HCT116 (cell line): ENCODE measurements at regions not wholly inside any gene's neighbourhood (a gene's known extent, or its start where the extent isn't known, plus 50 kb on each side); places are given as distances from the start of the nearest gene placed in this dataset.

Source experiments
- ATAC-seq: fragments of 200-7000 bp; cut with Tn5 transposase; 2 replicates; pipeline ENCODE4 v1.9.1; 2020; ENCODE audit warnings: mild to moderate bottlenecking, moderate library complexity
- BruUV-seq: library from RNA; stranded (reverse); fragments of 400-500 nt; replicated peaks from 2 replicates; lab custom pipeline; 2021; lab: Mats Ljungman, UMichigan
- CTCF ChIA-PET: fragments of 300-600 bp; sonication (Branson Sonifier 250); formaldehyde crosslinking; loops from one replicate; lab custom pipeline; 2021; ENCODE audit warnings: antibody characterized with exemption; lab: Charles Lee
- POLR2A ChIA-PET: fragments of 300-600, 350-600 bp; sonication (Branson Sonifier 250); formaldehyde crosslinking; loops from one replicate; lab custom pipeline; 2021; ENCODE audit warnings: antibody characterized with exemption; lab: Charles Lee
- RAD21 ChIA-PET, 2 experiments: fragments of 300-600 bp; sonication (Branson Sonifier 250); formaldehyde crosslinking; loops; one replicate each; lab custom pipeline; 2023; ENCODE audit warnings: low total read pairs in 2 of 2; ENCODE audit not compliant: uncharacterized antibody in 2 of 2, unreplicated experiment in 2 of 2, low non-redundant PET in 1 of 2; lab: Charles Lee
- DNase-seq: peaks from one replicate; pipeline ENCODE4 v3.0.0-alpha.2; 2010; ENCODE audit warnings: low read depth, low spot score
- H2AFZ ChIP-seq: fragments of 200-600 bp; shearing (Covaris generic), sonication (generic); 2 replicates; pipeline ENCODE4 v1.6.1; 2017; ENCODE audit warnings: low read depth, mixed run types, mixed read lengths, antibody characterized with exemption, low read length; ENCODE audit not compliant: poor library complexity, severe bottlenecking
- H3K27ac ChIP-seq: 2 replicates; pipeline ENCODE4 v1.5.1; 2012; ENCODE audit warnings: low read depth, low read length
- H3K27me3 ChIP-seq: fragments of 200-600 bp; sonication (generic); 2 replicates; pipeline ENCODE4 v1.6.1; 2016; ENCODE audit warnings: mixed run types, low read length, mixed read lengths; ENCODE audit not compliant: insufficient read depth
- H3K36me3 ChIP-seq, 2 experiments: fragments of 200-500 bp in 1 of 2; fragments of 200-600 bp in 1 of 2; sonication (Bioruptor generic) in 1 of 2; sonication (generic) in 1 of 2; 2 replicates each; pipeline versions ENCODE4 v1.5.1 to v1.6.1; 2014 to 2016; ENCODE audit warnings: low read length in 2 of 2, inconsistent platforms in 1 of 2, mixed read lengths in 1 of 2, mixed run types in 1 of 2; ENCODE audit not compliant: insufficient read depth in 2 of 2, control insufficient read depth in 1 of 2
- H3K4me1 ChIP-seq, 2 experiments: fragments of 200-600 bp in 1 of 2; sonication (generic) in 1 of 2; 2 replicates each; pipeline versions ENCODE4 v1.5.1 to v1.6.1; 2012 to 2017; ENCODE audit warnings: low read length in 2 of 2, inconsistent platforms in 1 of 2, mild to moderate bottlenecking in 1 of 2, mixed read lengths in 1 of 2, mixed run types in 1 of 2, moderate library complexity in 1 of 2; ENCODE audit not compliant: insufficient read depth in 2 of 2, control insufficient read depth in 1 of 2
- H3K4me2 ChIP-seq: fragments of 200-600 bp; sonication (generic); 2 replicates; pipeline ENCODE4 v1.6.1; 2017; ENCODE audit warnings: mixed run types, low read length, mixed read lengths
- H3K4me3 ChIP-seq, 2 experiments: fragments of 200-600 bp in 1 of 2; sonication (generic) in 1 of 2; replicated peaks in 1 of 2; 2 replicates each; pipeline ENCODE4 v1.5.1; 2011 to 2016; ENCODE audit warnings: low read length in 2 of 2, control low read depth in 1 of 2, low read depth in 1 of 2, mild to moderate bottlenecking in 1 of 2, mixed read lengths in 1 of 2, mixed run types in 1 of 2
- H3K79me2 ChIP-seq: fragments of 200-600 bp; sonication (generic); 2 replicates; pipeline ENCODE4 v1.6.1; 2017; ENCODE audit warnings: mild to moderate bottlenecking, mixed run types, low read length, moderate library complexity, mixed read lengths; ENCODE audit not compliant: insufficient read depth
- H3K9ac ChIP-seq: fragments of 200-600 bp; sonication (generic); 2 replicates; pipeline ENCODE4 v1.6.1; 2016; ENCODE audit warnings: low read length, mixed read lengths
- H3K9me2 ChIP-seq: fragments of 200-600 bp; sonication (generic), shearing (Covaris generic); 2 replicates; pipeline ENCODE4 v1.6.1; 2017; ENCODE audit warnings: mixed run types, mild to moderate bottlenecking, moderate library complexity; ENCODE audit not compliant: insufficient read depth
- H3K9me3 ChIP-seq, 2 experiments: fragments of 200-500 bp in 1 of 2; fragments of 200-600 bp in 1 of 2; sonication (Bioruptor generic) in 1 of 2; sonication (generic) in 1 of 2; 2 replicates each; pipeline ENCODE4 v1.6.1; 2014 to 2017; ENCODE audit warnings: low read length in 2 of 2, mixed read lengths in 2 of 2, inconsistent platforms in 1 of 2, low read depth in 1 of 2, mild to moderate bottlenecking in 1 of 2, mixed run types in 1 of 2, moderate library complexity in 1 of 2; ENCODE audit not compliant: control insufficient read depth in 1 of 2, insufficient read depth in 1 of 2
- H4K20me1 ChIP-seq: fragments of 200-600 bp; sonication (generic), shearing (Covaris generic); 2 replicates; pipeline ENCODE4 v1.6.1; 2017; ENCODE audit warnings: mixed run types, mild to moderate bottlenecking, moderate library complexity; ENCODE audit not compliant: insufficient read depth
- CBX3 ChIP-seq: IDR thresholded peaks from 2 replicates; pipeline ENCODE4 v1.6.1; 2012; ENCODE audit warnings: low read depth
- CEBPB ChIP-seq: IDR thresholded peaks from 2 replicates; pipeline ENCODE4 v1.6.1; 2012; ENCODE audit warnings: low read depth
- EGR1 ChIP-seq: IDR thresholded peaks from 2 replicates; pipeline ENCODE4 v1.6.1; 2012; ENCODE audit warnings: low read depth
- EZH2 ChIP-seq: fragments of 200-600 bp; sonication (generic); IDR thresholded peaks from 2 replicates; pipeline ENCODE4 v1.6.1; 2017; ENCODE audit warnings: antibody characterized with exemption, mixed run types
- JUND ChIP-seq: IDR thresholded peaks from 2 replicates; pipeline ENCODE4 v1.6.1; 2012
- POLR2AphosphoS5 ChIP-seq: IDR thresholded peaks from 2 replicates; pipeline ENCODE4 v1.6.1; 2011; ENCODE audit warnings: mild to moderate bottlenecking, low read depth, low read length, moderate library complexity
- ZFX ChIP-seq: fragments of 450-650 bp; IDR thresholded peaks from 2 replicates; pipeline ENCODE4 v1.6.1; 2017
- ZNF274 ChIP-seq: fragments of 200-500 bp; sonication (Bioruptor generic); IDR thresholded peaks from 2 replicates; pipeline ENCODE4 v1.6.1; 2014; ENCODE audit warnings: mild to moderate bottlenecking, low read depth, low read length, inconsistent platforms
- intact Hi-C: fragments of 100-400 bp; cut with micrococcal nuclease; formaldehyde crosslinking; loops from 2 replicates; pipeline ENCODE4 v1.10.0; 2022
- TF ChIP-seq, protein P1 (sequence below): IDR thresholded peaks from 2 replicates; pipeline ENCODE4 v1.6.1; 2011; ENCODE audit warnings: mild to moderate bottlenecking, low read length, moderate library complexity; ENCODE audit not compliant: insufficient replicate concordance; ENCODE audit errors: extremely low read depth

DNA sequence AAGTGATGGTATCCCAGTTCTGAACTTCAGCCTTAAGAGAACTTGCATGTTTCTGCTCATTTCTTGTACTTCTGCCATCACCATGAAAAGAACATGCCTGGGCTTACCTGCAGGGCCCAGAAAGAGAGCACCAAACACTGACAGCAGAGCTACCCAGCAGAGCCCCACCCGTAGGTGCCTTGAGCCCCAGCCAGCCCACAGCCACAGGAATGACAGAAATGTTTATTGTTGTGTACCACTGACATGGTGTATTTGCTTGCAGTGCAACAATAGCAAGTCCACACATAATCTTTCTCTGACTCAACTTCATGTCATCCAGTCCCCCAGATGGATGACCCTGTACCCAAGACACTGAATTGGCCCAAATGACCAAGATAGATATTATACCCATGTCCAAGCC is 195.2 kb downstream of the TSHZ3 start (continued):
- TF ChIP-seq, protein P1, sequence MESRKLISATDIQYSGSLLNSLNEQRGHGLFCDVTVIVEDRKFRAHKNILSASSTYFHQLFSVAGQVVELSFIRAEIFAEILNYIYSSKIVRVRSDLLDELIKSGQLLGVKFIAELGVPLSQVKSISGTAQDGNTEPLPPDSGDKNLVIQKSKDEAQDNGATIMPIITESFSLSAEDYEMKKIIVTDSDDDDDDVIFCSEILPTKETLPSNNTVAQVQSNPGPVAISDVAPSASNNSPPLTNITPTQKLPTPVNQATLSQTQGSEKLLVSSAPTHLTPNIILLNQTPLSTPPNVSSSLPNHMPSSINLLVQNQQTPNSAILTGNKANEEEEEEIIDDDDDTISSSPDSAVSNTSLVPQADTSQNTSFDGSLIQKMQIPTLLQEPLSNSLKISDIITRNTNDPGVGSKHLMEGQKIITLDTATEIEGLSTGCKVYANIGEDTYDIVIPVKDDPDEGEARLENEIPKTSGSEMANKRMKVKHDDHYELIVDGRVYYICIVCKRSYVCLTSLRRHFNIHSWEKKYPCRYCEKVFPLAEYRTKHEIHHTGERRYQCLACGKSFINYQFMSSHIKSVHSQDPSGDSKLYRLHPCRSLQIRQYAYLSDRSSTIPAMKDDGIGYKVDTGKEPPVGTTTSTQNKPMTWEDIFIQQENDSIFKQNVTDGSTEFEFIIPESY: no peak
- no peak for TF ChIP-seq EZH2
- no peak for TF ChIP-seq CEBPB
- TF ChIP-seq EGR1: no peak
- no peak for TF ChIP-seq ZNF274
- TF ChIP-seq JUND: no peak
- TF ChIP-seq CBX3: no peak
- TF ChIP-seq POLR2AphosphoS5: no peak

DNA sequence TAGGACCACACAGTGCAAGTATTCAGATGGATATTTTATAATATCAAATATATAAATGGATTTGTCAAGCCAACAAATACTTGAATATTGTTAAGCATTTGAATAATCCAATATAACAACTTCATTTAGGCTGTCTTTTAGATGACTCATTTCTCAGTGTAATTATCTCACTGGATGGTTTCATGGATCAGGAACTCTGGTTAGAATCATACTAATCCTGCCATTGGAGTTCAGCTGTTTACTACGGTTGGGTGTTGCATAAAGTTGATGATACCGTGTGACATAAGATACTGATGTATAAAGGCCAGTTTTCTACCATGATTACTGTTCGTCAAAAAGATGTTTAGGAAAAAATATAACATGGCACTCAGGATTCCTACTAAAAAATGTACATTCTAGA is 196.3 kb downstream of the TSHZ3 start:
- Histone ChIP-seq H3K27me3 (no peaks in the 10 kb centered on the region), H2AFZ (no peak overlapping the region), H3K9me2 (no peaks in the 10 kb centered on the region), H4K20me1 (no peaks in the 10 kb centered on the region), H3K9me3 (peaks cover 11 to 27% of the 10 kb centered on the region in 2 experiments; a peak in 2 of 4 replicates), H3K9ac (no peak overlapping the region), H3K4me1 (no peaks in the 10 kb centered on the region), H3K79me2 (no peaks in the 10 kb centered on the region), H3K4me2 (no peak overlapping the region), H3K27ac (no peak overlapping the region), H3K36me3 (no peaks in the 10 kb centered on the region), H3K4me3 (no peak overlapping the region)
- ChIA-PET POLR2A (no interaction called here), RAD21 (no interaction called here), CTCF (no interaction called here)
- intact Hi-C loops: no loop called here
- no peak for TF ChIP-seq ZNF274
- no peak for TF ChIP-seq ZFX
- no peak for TF ChIP-seq CEBPB
- TF ChIP-seq JUND: no peak
- TF ChIP-seq POLR2AphosphoS5: no peak
- ATAC-seq: no peak
- DNase-seq: no peak
- no TSS peak for BruUV-seq
